Naive thymus-derived CD4-positive, alpha-beta T cell (primary cell): ENCODE measurements at regions not wholly inside any gene's neighbourhood (a gene's known extent, or its start where the extent isn't known, plus 50 kb on each side); places are given as distances from the start of the nearest gene placed in this dataset.
"Not testable (repeated sequence)": the region's sequence is repeated elsewhere in the genome, so short reads cannot be mapped to it uniquely, and the experiment has no call there.

ENCODE experiments used
- ATAC-seq: fragments of 150-1000 bp; cut with Tn5 transposase; 2 replicates; pipeline ENCODE4 v1.10.0; 2021; ENCODE audit warnings: mild to moderate bottlenecking, moderate library complexity
- CTCF ChIA-PET: fragments of 350-600 bp; sonication (Branson Sonifier 250); formaldehyde crosslinking; loops from one replicate; lab custom pipeline; 2021; ENCODE audit warnings: antibody characterized with exemption; lab: Charles Lee
- POLR2A ChIA-PET: fragments of 350-600 bp; sonication (Branson Sonifier 250); formaldehyde crosslinking; loops from one replicate; lab custom pipeline; 2021; ENCODE audit warnings: antibody characterized with exemption, inconsistent platforms; lab: Charles Lee
- DNase-seq, 9 donors: peaks; one replicate each; pipeline versions ENCODE4 v3.0.0 to v3.0.0-alpha.2; 2020 to 2022; ENCODE audit warnings: mixed read lengths in 1 of 9
- H3K27ac ChIP-seq: one replicate; pipeline ENCODE4 v1.7.0; 2013; ENCODE audit warnings: mild to moderate bottlenecking, low read depth, low read length, moderate library complexity
- H3K27me3 ChIP-seq, 2 donors: one replicate each; pipeline ENCODE4 v1.7.0; 2013; ENCODE audit warnings: low read length in 2 of 2, mild to moderate bottlenecking in 2 of 2, moderate library complexity in 2 of 2; ENCODE audit not compliant: control insufficient read depth in 2 of 2, insufficient read depth in 2 of 2
- H3K36me3 ChIP-seq, 3 experiments: 1 replicate in 2 of 3; 2 replicates in 1 of 3; pipeline ENCODE4 v1.7.0; 2013; ENCODE audit warnings: low read length in 3 of 3, mild to moderate bottlenecking in 3 of 3, moderate library complexity in 1 of 3; ENCODE audit not compliant: insufficient read depth in 3 of 3, control insufficient read depth in 2 of 3
- H3K4me1 ChIP-seq, 2 donors: one replicate each; pipeline ENCODE4 v1.7.0; 2013; ENCODE audit warnings: low read length in 2 of 2, mild to moderate bottlenecking in 2 of 2, moderate library complexity in 1 of 2; ENCODE audit not compliant: control insufficient read depth in 2 of 2, insufficient read depth in 2 of 2
- H3K4me3 ChIP-seq: 2 replicates; pipeline ENCODE4 v1.7.0; 2013; ENCODE audit warnings: mild to moderate bottlenecking, low read length
- H3K9me3 ChIP-seq, 3 experiments: 1 replicate in 2 of 3; 2 replicates in 1 of 3; pipeline ENCODE4 v1.7.0; 2013; ENCODE audit warnings: low read length in 3 of 3; ENCODE audit not compliant: control insufficient read depth in 2 of 3
- H3K27ac Mint-ChIP-seq, 9 donors: one replicate each; pipeline ENCODE4 v1.8.0; 2020 to 2022; ENCODE audit warnings: mixed read lengths in 9 of 9, mild to moderate bottlenecking in 8 of 9, moderate library complexity in 5 of 9, inconsistent platforms in 2 of 9
- H3K27me3 Mint-ChIP-seq, 5 donors: one replicate each; pipeline ENCODE4 v1.8.0; 2021 to 2022; ENCODE audit warnings: mixed read lengths in 5 of 5, mild to moderate bottlenecking in 1 of 5
- H3K36me3 Mint-ChIP-seq, 5 donors: one replicate each; pipeline ENCODE4 v1.8.0; 2020 to 2022; ENCODE audit warnings: mixed read lengths in 5 of 5, mild to moderate bottlenecking in 3 of 5, inconsistent platforms in 1 of 5
- H3K4me1 Mint-ChIP-seq, 7 donors: one replicate each; pipeline ENCODE4 v1.8.0; 2020 to 2022; ENCODE audit warnings: mixed read lengths in 7 of 7, mild to moderate bottlenecking in 3 of 7, inconsistent platforms in 1 of 7
- H3K4me3 Mint-ChIP-seq, 10 donors: one replicate each; pipeline ENCODE4 v1.8.0; 2020 to 2022; ENCODE audit warnings: mild to moderate bottlenecking in 10 of 10, mixed read lengths in 10 of 10, moderate library complexity in 6 of 10, inconsistent platforms in 2 of 10
- H3K9me3 Mint-ChIP-seq, 11 donors: one replicate each; pipeline ENCODE4 v1.8.0; 2020 to 2022; ENCODE audit warnings: mixed read lengths in 11 of 11, mild to moderate bottlenecking in 4 of 11, inconsistent platforms in 1 of 11, moderate library complexity in 1 of 11
- intact Hi-C, 2 donors: fragments of 100-400 bp; cut with micrococcal nuclease; formaldehyde crosslinking; loops; one replicate each; pipeline ENCODE4 v1.15.1; 2023

- Mint-ChIP-seq H3K9me3 (peaks cover 0 to 1% (median 0%) of the 10 kb centered on the region in 11 donors), H3K27ac (no peak overlapping the region), H3K4me1 (no peaks in the 10 kb centered on the region), H3K4me3 (no peak overlapping the region), H3K27me3 (no peaks in the 10 kb centered on the region), H3K36me3 (no peaks in the 10 kb centered on the region)
- no peaks in the 10 kb centered on the region for H3K4me1 ChIP-seq
- intact Hi-C loops: no loop called here
- no peaks in the 10 kb centered on the region for H3K36me3 ChIP-seq
- DNase-seq (no peak), ATAC-seq (no peak)
- no peak overlapping the region for H3K27ac ChIP-seq
- no peak overlapping the region for H3K4me3 ChIP-seq
- H3K27me3 ChIP-seq: no peaks in the 10 kb centered on the region
- POLR2A ChIA-PET: no interaction called here
- CTCF ChIA-PET: no interaction called here
- H3K9me3 ChIP-seq: no peaks in the 10 kb centered on the region
Observed at GRCh38 chrX:121641560-121641959, 594.1 kb downstream of the GLUD2 start.

- no peaks in the 10 kb centered on the region for H3K36me3 Mint-ChIP-seq
- ChIA-PET POLR2A (no interaction called here), CTCF (no interaction called here)
- H3K9me3 Mint-ChIP-seq: peaks cover 0 to 1% (median 0%) of the 10 kb centered on the region in 11 donors
- H3K9me3 ChIP-seq: no peaks in the 10 kb centered on the region
- H3K4me3 Mint-ChIP-seq: no peak overlapping the region
- H3K27me3 ChIP-seq: no peaks in the 10 kb centered on the region
- DNase-seq: no peak
- no peaks in the 10 kb centered on the region for H3K4me1 Mint-ChIP-seq
- no peak for ATAC-seq
- H3K27me3 Mint-ChIP-seq: no peaks in the 10 kb centered on the region
- intact Hi-C loops: no loop called here
- H3K4me3 ChIP-seq: no peak overlapping the region
- H3K27ac ChIP-seq: no peak overlapping the region
- no peaks in the 10 kb centered on the region for H3K36me3 ChIP-seq
- H3K27ac Mint-ChIP-seq: no peak overlapping the region
- H3K4me1 ChIP-seq: no peaks in the 10 kb centered on the region
Observed at GRCh38 chrX:121642415-121642814, 595.0 kb downstream of the GLUD2 start.

- ChIA-PET POLR2A (no interaction called here), CTCF (no interaction called here)
- Histone ChIP-seq H3K4me3 (no peak overlapping the region), H3K27ac (no peak overlapping the region), H3K27me3 (no peaks in the 10 kb centered on the region), H3K36me3 (no peaks in the 10 kb centered on the region), H3K9me3 (no peaks in the 10 kb centered on the region), H3K4me1 (no peaks in the 10 kb centered on the region)
- Mint-ChIP-seq H3K27ac (peak overlapping the region in 1 of 9 donors; percentile 28), H3K4me3 (peak overlapping the region in 4 of 10 donors; percentile 8 to 50 (median 34)), H3K4me1 (peaks cover 0 to 6% (median 3%) of the 10 kb centered on the region in 7 donors), H3K27me3 (no peaks in the 10 kb centered on the region), H3K9me3 (peaks cover 0 to 2% (median 0%) of the 10 kb centered on the region in 11 donors), H3K36me3 (no peaks in the 10 kb centered on the region)
- intact Hi-C loops: no loop called here
- DNase-seq (no peak), ATAC-seq (no peak)
Observed at GRCh38 chrX:121649417-121649816, 602.0 kb downstream of the GLUD2 start.

GRCh38 chrX:121655276-121655675 is 607.9 kb downstream of the GLUD2 start:
- no peak overlapping the region for H3K27ac ChIP-seq
- DNase-seq (no peak), ATAC-seq (no peak)
- no peaks in the 10 kb centered on the region for H3K27me3 Mint-ChIP-seq
- H3K9me3 Mint-ChIP-seq: peaks cover 0 to 4% (median 0%) of the 10 kb centered on the region in 11 donors
- no peaks in the 10 kb centered on the region for H3K27me3 ChIP-seq
- intact Hi-C loops: no loop called here
- H3K36me3 Mint-ChIP-seq: no peaks in the 10 kb centered on the region
- POLR2A ChIA-PET: no interaction called here
- H3K9me3 ChIP-seq: no peaks in the 10 kb centered on the region
- no peaks in the 10 kb centered on the region for H3K36me3 ChIP-seq
- CTCF ChIA-PET: no interaction called here
- H3K4me1 Mint-ChIP-seq: peaks cover 0 to under 1% (median 0%) of the 10 kb centered on the region in 7 donors
- H3K4me3 ChIP-seq: no peak overlapping the region
- no peaks in the 10 kb centered on the region for H3K4me1 ChIP-seq
- no peak overlapping the region for H3K27ac Mint-ChIP-seq
- H3K4me3 Mint-ChIP-seq: no peak overlapping the region

GRCh38 chrX:121666171-121666570 is 618.8 kb downstream of the GLUD2 start:
- ATAC-seq (no peak), DNase-seq (no peak)
- Histone ChIP-seq H3K4me3 (no peak overlapping the region), H3K27me3 (no peaks in the 10 kb centered on the region), H3K4me1 (no peaks in the 10 kb centered on the region), H3K36me3 (no peaks in the 10 kb centered on the region), H3K27ac (no peak overlapping the region), H3K9me3 (no peaks in the 10 kb centered on the region)
- POLR2A ChIA-PET: no interaction called here
- H3K4me1 Mint-ChIP-seq: peaks cover 0 to 3% (median 0%) of the 10 kb centered on the region in 7 donors
- no peak overlapping the region for H3K27ac Mint-ChIP-seq
- no peaks in the 10 kb centered on the region for H3K27me3 Mint-ChIP-seq
- intact Hi-C loops: no loop called here
- CTCF ChIA-PET: no interaction called here
- H3K9me3 Mint-ChIP-seq: peaks cover 0 to 3% (median 0%) of the 10 kb centered on the region in 11 donors
- no peaks in the 10 kb centered on the region for H3K36me3 Mint-ChIP-seq
- H3K4me3 Mint-ChIP-seq: no peak overlapping the region

- ChIA-PET POLR2A (no interaction called here), CTCF (no interaction called here)
- H3K36me3 Mint-ChIP-seq: peaks cover 0 to 7% (median 0%) of the 10 kb centered on the region in 5 donors
- no peak overlapping the region for H3K4me3 ChIP-seq
- DNase-seq (no peak), ATAC-seq (no peak)
- no peak overlapping the region for H3K4me3 Mint-ChIP-seq
- H3K27me3 Mint-ChIP-seq: no peaks in the 10 kb centered on the region
- H3K9me3 Mint-ChIP-seq: peaks cover 0 to 29% (median 7%) of the 10 kb centered on the region in 11 donors
- H3K36me3 ChIP-seq: no peaks in the 10 kb centered on the region
- H3K27ac ChIP-seq: no peak overlapping the region
- intact Hi-C loops: no loop called here
- no peaks in the 10 kb centered on the region for H3K9me3 ChIP-seq
- no peaks in the 10 kb centered on the region for H3K4me1 Mint-ChIP-seq
- H3K4me1 ChIP-seq: no peaks in the 10 kb centered on the region
- H3K27ac Mint-ChIP-seq: no peak overlapping the region
- H3K27me3 ChIP-seq: no peaks in the 10 kb centered on the region
Observed at GRCh38 chrX:121671649-121672048, 624.2 kb downstream of the GLUD2 start.

- H3K27ac ChIP-seq, ATAC-seq, H3K9me3 ChIP-seq, intact Hi-C loops, H3K27me3 ChIP-seq, H3K36me3 ChIP-seq, H3K36me3 Mint-ChIP-seq, H3K27me3 Mint-ChIP-seq, H3K4me3 Mint-ChIP-seq, H3K4me3 ChIP-seq, CTCF ChIA-PET, H3K4me1 Mint-ChIP-seq, H3K27ac Mint-ChIP-seq, DNase-seq, H3K4me1 ChIP-seq, POLR2A ChIA-PET: not testable (repeated sequence)
- peaks cover 2 to 30% (median 11%) of the 10 kb centered on the region in 11 donors for H3K9me3 Mint-ChIP-seq
Observed at GRCh38 chrX:121709236-121709635, 661.8 kb downstream of the GLUD2 start.
